Testis (tissue), 2 donors: ENCODE measurements at regions not wholly inside any gene's neighbourhood (a gene's known extent, or its start where the extent isn't known, plus 50 kb on each side); places are given as distances from the start of the nearest gene placed in this dataset.

Source experiments
- DNase-seq: peaks from one replicate; pipeline ENCODE4 v3.0.0-alpha.2; 2019
- H3K27ac ChIP-seq, 2 donors: fragments of 200-600 bp; sonication (generic); one replicate each; pipeline ENCODE4 v1.5.1; 2019
- H3K27me3 ChIP-seq: fragments of 200-600 bp; sonication (generic); one replicate; pipeline ENCODE4 v1.5.1; 2019
- H3K36me3 ChIP-seq: fragments of 200-600 bp; sonication (generic); one replicate; pipeline ENCODE4 v1.5.1; 2017; ENCODE audit warnings: low read depth; ENCODE audit errors: missing control alignments
- H3K4me1 ChIP-seq: fragments of 200-600 bp; sonication (generic); one replicate; pipeline ENCODE4 v1.5.1; 2019
- H3K4me3 ChIP-seq, 2 donors: fragments of 200-600 bp; sonication (generic); one replicate each; pipeline ENCODE4 v1.5.1; 2017 to 2019
- H3K9me3 ChIP-seq: fragments of 200-600 bp; sonication (generic); one replicate; pipeline ENCODE4 v1.5.1; 2017
- CTCF ChIP-seq, 3 experiments: fragments of 450-650 bp in 2 of 3; fragments of 200-600 bp in 1 of 3; sonication (generic) in 1 of 3; IDR thresholded peaks; one replicate each; pipeline ENCODE4 v1.5.1; 2016 to 2019; ENCODE audit warnings: antibody characterized with exemption in 3 of 3, mild to moderate bottlenecking in 2 of 3, moderate library complexity in 1 of 3
- POLR2A ChIP-seq: fragments of 450-650 bp; IDR thresholded peaks from one replicate; pipeline ENCODE4 v1.6.1; 2017; ENCODE audit warnings: antibody characterized with exemption, mild to moderate bottlenecking, moderate library complexity
- WGBS, 2 donors: methylation state at CpG; one replicate each; pipeline ENCODE4 v1.1.5; 2018; 5-methylcytosine and 5-hydroxymethylcytosine counted together
- intact Hi-C: fragments of 100-400 bp; cut with DNase I; formaldehyde crosslinking; loops from one replicate; pipeline ENCODE4 v1.15.1; 2023; ENCODE audit warnings: low total_unique reads

- intact Hi-C loops = no loop called here
- TF ChIP-seq POLR2A = no peak
- DNase-seq = no peak
- no peaks in the 10 kb centered on the region for H3K27me3 ChIP-seq
- no peaks in the 10 kb centered on the region for H3K9me3 ChIP-seq
- no peaks in the 10 kb centered on the region for H3K4me1 ChIP-seq
- H3K36me3 ChIP-seq = no peaks in the 10 kb centered on the region
- H3K27ac ChIP-seq = no peak overlapping the region
- WGBS, 2 donors = 60 to 67% methylated on average over 2 of the region's 2 CpGs
- H3K4me3 ChIP-seq = no peak overlapping the region
These were observed 181.6 kb downstream of the TRIM36 start for GRCh38 chr5:114988096-114988495.

GRCh38 chr5:114984796-114985195 is 184.9 kb downstream of the TRIM36 start:
- intact Hi-C loops = no loop called here
- H3K27me3 ChIP-seq = no peaks in the 10 kb centered on the region
- H3K4me1 ChIP-seq = no peaks in the 10 kb centered on the region
- 85 to 87% methylated on average over 2 of the region's 2 CpGs for WGBS, 2 donors
- no peak overlapping the region for H3K27ac ChIP-seq
- H3K9me3 ChIP-seq = no peaks in the 10 kb centered on the region
- TF ChIP-seq CTCF (IDR thresholded peaks at IDR 0.05) (no peak), POLR2A (no peak)
- no peak overlapping the region for H3K4me3 ChIP-seq
- no peaks in the 10 kb centered on the region for H3K36me3 ChIP-seq
- DNase-seq = no peak

GRCh38 chr5:114981111-114981510 is 188.6 kb downstream of the TRIM36 start:
- no peak for TF ChIP-seq POLR2A
- TF ChIP-seq CTCF (IDR thresholded peaks at IDR 0.05) = no peak
- H3K4me3 ChIP-seq = no peak overlapping the region
- no peak for DNase-seq
- 63 to 68% methylated on average over 3 of the region's 3 CpGs for WGBS, 2 donors
- H3K36me3 ChIP-seq = no peaks in the 10 kb centered on the region
- intact Hi-C loops = no loop called here
- no peaks in the 10 kb centered on the region for H3K27me3 ChIP-seq
- no peaks in the 10 kb centered on the region for H3K4me1 ChIP-seq
- no peaks in the 10 kb centered on the region for H3K9me3 ChIP-seq
- no peak overlapping the region for H3K27ac ChIP-seq

GRCh38 chr5:114977979-114978573 is 191.6 kb downstream of the TRIM36 start:
- 79 to 83% methylated on average over 4 of the region's 4 CpGs for WGBS, 2 donors
- no peak for DNase-seq
- no peaks in the 10 kb centered on the region for H3K9me3 ChIP-seq
- intact Hi-C loops = no loop called here
- H3K27ac ChIP-seq = no peak overlapping the region
- H3K36me3 ChIP-seq = no peaks in the 10 kb centered on the region
- TF ChIP-seq POLR2A = no peak
- TF ChIP-seq CTCF (IDR thresholded peaks at IDR 0.05) = no peak
- H3K4me1 ChIP-seq = no peaks in the 10 kb centered on the region
- no peak overlapping the region for H3K4me3 ChIP-seq
- H3K27me3 ChIP-seq = no peaks in the 10 kb centered on the region

GRCh38 chr5:114969482-114969881 is 200.2 kb downstream of the TRIM36 start:
- WGBS, 2 donors = 59 to 66% methylated on average over 1 of the region's 1 CpG
- Histone ChIP-seq H3K27me3 (no peaks in the 10 kb centered on the region), H3K36me3 (no peaks in the 10 kb centered on the region), H3K4me1 (no peaks in the 10 kb centered on the region), H3K9me3 (no peaks in the 10 kb centered on the region), H3K27ac (no peak overlapping the region), H3K4me3 (no peak overlapping the region)
- DNase-seq = no peak
- no peak for TF ChIP-seq CTCF (IDR thresholded peaks at IDR 0.05)
- no peak for TF ChIP-seq POLR2A
- intact Hi-C loops = no loop called here
